Muscle layer of colon (tissue), 2 donors: ENCODE measurements at regions not wholly inside any gene's neighbourhood (a gene's known extent, or its start where the extent isn't known, plus 50 kb on each side); places are given as distances from the start of the nearest gene placed in this dataset.
A peak's percentile ranks its signal among the peaks of the same experiment; 100 is the strongest.

Experiments used
- H3K27ac ChIP-seq: one replicate; pipeline ENCODE4 v1.7.0; 2013; ENCODE audit warnings: low read depth, mild to moderate bottlenecking, low read length, moderate library complexity
- H3K27me3 ChIP-seq, 2 donors: one replicate each; pipeline ENCODE4 v1.7.0; 2013; ENCODE audit warnings: low read length in 2 of 2, mild to moderate bottlenecking in 2 of 2; ENCODE audit not compliant: insufficient read depth in 2 of 2, control insufficient read depth in 1 of 2
- H3K36me3 ChIP-seq: one replicate; pipeline ENCODE4 v1.7.0; 2013; ENCODE audit warnings: mild to moderate bottlenecking, low read length; ENCODE audit not compliant: insufficient read depth
- H3K4me1 ChIP-seq: one replicate; pipeline ENCODE4 v1.7.0; 2013; ENCODE audit warnings: mild to moderate bottlenecking, low read length; ENCODE audit not compliant: insufficient read depth
- H3K4me3 ChIP-seq, 2 donors: one replicate each; pipeline ENCODE4 v1.7.0; 2013; ENCODE audit warnings: low read length in 2 of 2, low read depth in 1 of 2, mild to moderate bottlenecking in 1 of 2, moderate library complexity in 1 of 2
- H3K9ac ChIP-seq: one replicate; pipeline ENCODE4 v1.7.0; 2013; ENCODE audit warnings: low read length
- H3K9me3 ChIP-seq: one replicate; pipeline ENCODE4 v1.7.0; 2013; ENCODE audit warnings: mild to moderate bottlenecking, low read length
- donor health status: abdominal sarcoma.
- donor health status: Adenocarcinoma of cecum.

DNA sequence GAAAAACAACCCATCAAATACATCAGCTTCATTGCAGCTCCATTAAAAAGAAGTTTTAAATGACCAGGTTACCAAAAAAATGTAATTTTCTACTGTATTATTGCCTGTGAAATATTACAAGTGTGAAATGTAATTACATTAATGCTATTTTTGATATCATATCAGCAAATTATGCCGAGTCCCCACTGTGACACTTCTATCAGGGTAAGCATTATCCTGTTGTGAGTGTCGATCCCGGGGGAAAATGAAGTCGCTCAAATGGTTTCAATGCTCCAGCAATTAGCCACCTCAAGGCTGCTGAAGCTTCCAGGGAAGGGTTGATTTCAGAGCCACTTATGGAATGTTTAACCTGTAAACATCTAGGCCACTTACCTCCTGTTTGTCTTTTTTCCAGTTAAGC is 70.4 kb downstream of the RCN1 start:
- Histone ChIP-seq H3K36me3 (no peaks in the 10 kb centered on the region), H3K9ac (no peak overlapping the region)

DNA sequence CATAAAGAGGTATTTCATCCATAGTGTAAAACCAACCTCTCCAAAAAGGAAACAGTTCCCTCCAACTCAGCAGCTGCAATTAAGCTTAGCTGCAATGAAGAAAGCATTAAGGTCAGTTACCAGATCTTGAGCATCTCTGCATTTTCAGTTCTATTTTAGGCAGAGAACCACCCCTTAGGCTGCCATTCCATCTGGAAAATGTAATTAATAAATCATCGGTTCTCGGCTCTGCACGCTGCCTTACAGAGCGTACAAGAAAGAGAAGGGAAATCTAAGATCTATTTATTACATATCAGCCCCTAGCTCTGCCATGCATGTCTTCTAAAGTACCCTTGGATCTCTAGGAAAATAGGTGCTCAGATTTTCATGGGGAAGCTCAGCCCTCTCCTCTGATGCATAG is 71.5 kb downstream of the RCN1 start:
- H3K4me3 ChIP-seq, result no peak overlapping the region
- H3K27me3 ChIP-seq, result no peaks in the 10 kb centered on the region
- no peak overlapping the region for H3K9ac ChIP-seq
- no peaks in the 10 kb centered on the region for H3K9me3 ChIP-seq
- no peak overlapping the region for H3K27ac ChIP-seq
- H3K36me3 ChIP-seq, result no peaks in the 10 kb centered on the region
- no peaks in the 10 kb centered on the region for H3K4me1 ChIP-seq

More for the DNA sequence above, 70.4 kb downstream of the RCN1 start:
- H3K27ac ChIP-seq, result no peak overlapping the region
- no peak overlapping the region for H3K4me3 ChIP-seq
- no peaks in the 10 kb centered on the region for H3K4me1 ChIP-seq
- no peaks in the 10 kb centered on the region for H3K27me3 ChIP-seq
- H3K9me3 ChIP-seq, result no peaks in the 10 kb centered on the region

DNA sequence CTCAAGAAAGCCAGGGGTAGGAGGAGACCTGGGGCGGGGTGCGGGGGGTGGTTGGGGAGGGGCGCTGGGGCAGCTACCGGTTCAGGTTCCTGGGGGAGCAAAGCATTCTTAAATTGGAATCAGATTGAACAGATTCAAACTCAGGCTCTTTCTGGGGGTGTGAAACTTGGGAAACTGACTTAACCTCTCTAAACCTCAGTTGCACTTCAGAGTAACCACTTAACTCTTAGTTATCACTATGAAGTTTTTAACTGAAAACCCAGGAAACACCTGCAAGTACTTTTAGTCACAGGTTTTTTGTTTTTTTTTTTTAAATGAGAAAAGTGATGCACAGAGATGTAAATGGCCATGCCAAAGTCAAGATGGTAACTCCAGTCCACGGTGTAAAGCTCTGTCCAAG is 72.0 kb downstream of the RCN1 start:
- H3K9ac ChIP-seq, result no peak overlapping the region
- no peak overlapping the region for H3K27ac ChIP-seq
- no peaks in the 10 kb centered on the region for H3K36me3 ChIP-seq
- no peaks in the 10 kb centered on the region for H3K4me1 ChIP-seq
- H3K4me3 ChIP-seq, result no peak overlapping the region
- H3K9me3 ChIP-seq, result no peaks in the 10 kb centered on the region
- H3K27me3 ChIP-seq, result no peaks in the 10 kb centered on the region

DNA sequence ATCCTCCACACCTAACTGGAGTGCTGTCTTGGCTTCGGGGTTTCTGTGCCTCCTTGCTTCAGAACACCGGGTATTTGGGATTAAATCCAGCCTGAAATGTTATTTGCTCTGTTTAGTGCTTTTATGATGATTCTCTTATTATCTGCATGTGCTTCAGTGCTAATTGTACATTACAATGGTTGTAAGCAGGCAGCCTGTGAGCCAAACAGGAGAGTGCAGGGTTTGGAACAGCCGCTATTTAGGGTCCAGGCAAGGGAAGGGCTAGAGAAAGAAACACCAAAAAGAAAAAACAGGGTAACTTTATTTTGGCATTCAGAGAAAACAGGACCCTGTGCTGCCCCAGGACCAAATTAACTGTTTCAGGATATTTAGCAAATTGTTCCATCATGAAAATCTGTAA is 72.7 kb downstream of the RCN1 start:
- H3K4me1 ChIP-seq, result no peaks in the 10 kb centered on the region
- no peaks in the 10 kb centered on the region for H3K9me3 ChIP-seq
- no peaks in the 10 kb centered on the region for H3K27me3 ChIP-seq
- H3K9ac ChIP-seq, result no peak overlapping the region
- no peak overlapping the region for H3K27ac ChIP-seq
- H3K36me3 ChIP-seq, result no peaks in the 10 kb centered on the region
- H3K4me3 ChIP-seq, result no peak overlapping the region

DNA sequence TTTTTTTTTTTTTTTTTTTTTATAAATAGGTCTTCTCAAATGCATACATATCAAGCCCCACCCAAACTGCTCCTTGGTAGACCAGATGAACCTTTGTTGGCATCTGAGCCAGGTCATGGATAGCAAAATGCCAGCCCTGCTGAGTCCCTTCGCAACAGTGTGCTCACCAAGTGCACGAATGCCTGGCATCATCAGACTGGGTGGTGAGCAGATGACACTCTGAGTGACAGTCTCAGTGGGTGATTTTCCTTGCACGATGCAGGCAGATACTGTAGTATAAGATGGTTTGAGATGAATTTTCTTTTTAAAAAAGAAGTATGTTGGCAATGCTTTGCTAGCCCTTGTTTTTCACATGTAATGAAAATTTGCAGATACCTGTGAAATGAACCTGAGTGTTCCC is 74.0 kb downstream of the RCN1 start:
- Histone ChIP-seq H3K27me3 (no peaks in the 10 kb centered on the region), H3K27ac (no peak overlapping the region), H3K9ac (no peak overlapping the region), H3K4me1 (no peaks in the 10 kb centered on the region), H3K9me3 (no peaks in the 10 kb centered on the region), H3K4me3 (no peak overlapping the region), H3K36me3 (no peaks in the 10 kb centered on the region)

DNA sequence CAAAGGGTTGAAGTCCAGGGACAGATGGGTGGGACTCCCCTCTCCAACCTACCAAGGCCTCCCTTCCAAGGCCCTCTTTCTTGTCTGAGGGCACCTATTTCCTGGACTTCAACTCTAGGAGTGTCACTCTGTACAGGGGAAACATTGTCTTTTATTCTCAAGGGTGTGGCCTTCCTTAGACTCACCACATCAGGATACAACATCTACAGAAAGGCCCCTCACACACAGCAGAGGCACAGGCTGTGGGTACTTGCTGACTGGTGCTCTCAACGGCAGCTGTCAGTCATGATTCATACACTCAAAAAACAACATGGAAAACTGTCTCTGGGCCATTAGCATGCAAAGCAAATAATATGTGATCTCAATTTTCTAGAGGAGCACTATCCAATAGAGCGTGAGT is 78.0 kb downstream of the RCN1 start:
- Histone ChIP-seq H3K4me3 (no peak overlapping the region), H3K36me3 (no peaks in the 10 kb centered on the region), H3K27me3 (no peaks in the 10 kb centered on the region), H3K9me3 (no peaks in the 10 kb centered on the region), H3K27ac (no peak overlapping the region), H3K4me1 (no peaks in the 10 kb centered on the region), H3K9ac (no peak overlapping the region)

DNA sequence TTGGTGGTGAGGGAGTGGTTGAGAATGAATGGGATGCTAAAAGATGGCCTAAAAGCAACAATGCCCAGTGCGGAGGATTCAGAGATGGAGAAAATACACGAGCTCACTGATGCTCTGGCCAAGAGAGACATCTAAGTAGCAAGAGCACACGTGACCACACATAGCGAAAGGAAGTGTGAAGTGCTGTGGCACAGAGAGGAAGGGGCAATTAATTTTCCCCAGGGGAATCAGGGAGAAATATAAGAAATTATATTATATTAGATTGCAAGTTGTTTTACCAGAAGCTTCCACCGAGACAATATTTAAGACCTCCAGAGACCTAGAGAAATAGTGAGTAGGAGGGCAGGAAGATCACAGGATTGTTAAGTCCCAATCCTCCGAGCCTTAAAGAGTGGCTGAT is 80.6 kb downstream of the RCN1 start:
- Histone ChIP-seq H3K9ac (no peak overlapping the region), H3K36me3 (no peaks in the 10 kb centered on the region), H3K27me3 (no peaks in the 10 kb centered on the region), H3K4me3 (no peak overlapping the region), H3K4me1 (no peaks in the 10 kb centered on the region), H3K9me3 (no peaks in the 10 kb centered on the region), H3K27ac (no peak overlapping the region)

DNA sequence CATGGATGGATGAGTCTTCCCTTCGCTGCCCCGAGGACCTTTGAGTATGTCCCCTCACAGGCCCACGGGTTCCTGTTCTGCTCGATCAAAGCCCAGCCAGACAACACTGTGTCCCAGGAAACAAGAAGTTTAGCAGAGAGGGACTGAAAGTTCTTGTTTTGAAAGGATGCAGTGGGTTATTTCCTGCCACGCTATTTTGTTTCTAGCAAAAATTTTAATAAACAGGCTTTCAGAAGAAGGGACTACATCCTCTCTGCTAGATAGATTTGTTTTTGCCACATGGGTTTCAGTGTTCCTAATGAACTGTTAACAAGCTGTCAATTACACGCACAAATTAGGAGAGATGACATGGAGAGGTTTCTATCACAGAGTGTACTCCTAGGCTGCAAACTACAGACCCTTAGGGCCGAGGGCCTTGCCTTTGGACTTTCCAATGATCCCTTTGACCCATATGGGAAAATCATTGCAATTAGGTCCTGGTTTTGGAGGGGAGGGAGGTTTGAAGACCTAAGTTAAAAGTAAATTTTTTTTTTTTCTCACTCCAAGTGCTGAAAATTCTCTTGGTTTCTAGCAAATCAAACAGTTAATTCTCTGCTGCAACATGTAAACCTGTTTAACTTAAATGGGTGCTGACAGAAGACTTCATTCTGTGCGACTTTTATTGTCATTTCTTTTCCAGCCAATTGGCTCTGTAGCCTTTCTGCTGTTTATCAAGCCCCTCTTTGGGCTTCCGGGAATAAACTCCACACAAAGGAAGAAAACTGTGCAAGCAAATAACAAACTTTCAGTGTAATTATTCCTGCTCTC is 81.4 kb downstream of the RCN1 start:
- Histone ChIP-seq H3K27me3 (no peaks in the 10 kb centered on the region), H3K9ac (no peak overlapping the region), H3K4me3 (peak overlapping the region in 1 of 2 donors; percentile 5), H3K4me1 (no peaks in the 10 kb centered on the region), H3K36me3 (no peaks in the 10 kb centered on the region), H3K27ac (no peak overlapping the region), H3K9me3 (no peaks in the 10 kb centered on the region)

DNA sequence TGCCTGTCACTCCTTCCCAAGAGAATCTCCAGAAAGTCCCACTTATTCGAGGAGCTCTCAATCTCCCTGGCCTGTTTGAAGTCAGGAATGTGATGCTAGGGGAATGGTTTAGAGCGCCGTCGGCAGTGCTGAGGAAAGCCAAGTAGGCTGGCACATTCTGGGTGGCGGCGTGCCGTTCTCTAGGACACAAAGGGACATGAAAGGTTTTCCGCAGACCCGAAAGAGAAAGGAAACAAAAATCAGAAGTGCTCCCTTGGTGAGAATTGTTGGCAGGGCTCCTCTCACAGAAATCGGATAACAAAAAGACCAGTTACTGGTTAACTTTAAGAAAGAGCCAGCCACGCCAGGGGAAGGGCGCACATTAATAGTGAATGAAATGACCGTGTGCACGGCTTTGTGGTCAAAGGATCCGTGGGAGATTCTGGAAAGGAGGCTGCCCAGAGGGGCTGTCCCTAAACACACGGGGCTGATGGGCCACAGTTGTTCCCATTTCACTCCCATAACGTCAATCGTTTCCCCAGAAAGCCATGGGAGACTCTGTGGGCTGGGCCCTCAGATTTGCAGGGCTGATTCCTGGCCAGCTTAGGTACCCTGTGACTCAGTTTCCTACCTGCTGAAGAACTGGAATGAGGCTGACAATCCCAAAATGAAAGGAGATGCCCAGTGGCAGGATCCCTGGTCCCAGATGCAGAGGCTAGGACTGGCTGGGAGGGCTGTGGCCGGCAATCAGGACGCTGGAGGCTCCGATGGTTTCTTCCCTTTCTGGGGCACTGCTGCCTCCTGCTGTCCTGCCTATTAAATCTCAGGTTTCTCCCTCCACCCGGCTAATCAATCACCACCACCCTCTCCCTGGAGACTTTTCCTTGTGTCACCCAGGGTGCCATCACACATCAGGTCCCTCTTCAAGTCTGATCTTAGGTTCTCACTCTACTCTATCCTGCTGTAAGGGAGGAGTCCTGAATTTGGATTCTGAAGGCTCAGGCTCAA is 82.3 kb downstream of the RCN1 start:
- no peak overlapping the region for H3K9ac ChIP-seq
- H3K9me3 ChIP-seq, result no peaks in the 10 kb centered on the region
- no peak overlapping the region for H3K27ac ChIP-seq
- H3K36me3 ChIP-seq, result no peaks in the 10 kb centered on the region
- H3K4me3 ChIP-seq, result peak overlapping the region in 1 of 2 donors; percentile 5
- H3K4me1 ChIP-seq, result no peaks in the 10 kb centered on the region
- H3K27me3 ChIP-seq, result no peaks in the 10 kb centered on the region

DNA sequence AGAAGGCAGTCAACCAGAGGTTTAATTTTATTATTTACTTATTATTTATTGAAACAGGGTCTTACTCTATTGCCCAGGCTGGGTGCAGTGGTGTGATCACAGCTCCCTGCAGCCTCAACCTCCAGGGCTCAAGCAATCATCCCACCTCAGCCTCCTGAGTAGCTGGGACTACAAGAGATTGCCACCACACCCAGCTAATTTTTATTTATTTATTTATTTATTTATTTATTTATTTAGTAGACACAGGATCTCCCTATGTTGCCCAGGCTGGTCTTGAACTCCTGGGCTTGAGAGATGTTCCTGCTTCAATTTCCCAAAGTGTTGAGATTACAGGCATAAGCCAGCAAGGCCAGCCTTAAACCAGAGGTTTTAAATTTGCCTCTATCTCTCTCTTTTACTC is 83.1 kb downstream of the RCN1 start:
- Histone ChIP-seq H3K4me1 (no peaks in the 10 kb centered on the region), H3K4me3 (no peak overlapping the region), H3K36me3 (no peaks in the 10 kb centered on the region), H3K27me3 (no peaks in the 10 kb centered on the region), H3K9ac (no peak overlapping the region), H3K9me3 (no peaks in the 10 kb centered on the region), H3K27ac (no peak overlapping the region)

DNA sequence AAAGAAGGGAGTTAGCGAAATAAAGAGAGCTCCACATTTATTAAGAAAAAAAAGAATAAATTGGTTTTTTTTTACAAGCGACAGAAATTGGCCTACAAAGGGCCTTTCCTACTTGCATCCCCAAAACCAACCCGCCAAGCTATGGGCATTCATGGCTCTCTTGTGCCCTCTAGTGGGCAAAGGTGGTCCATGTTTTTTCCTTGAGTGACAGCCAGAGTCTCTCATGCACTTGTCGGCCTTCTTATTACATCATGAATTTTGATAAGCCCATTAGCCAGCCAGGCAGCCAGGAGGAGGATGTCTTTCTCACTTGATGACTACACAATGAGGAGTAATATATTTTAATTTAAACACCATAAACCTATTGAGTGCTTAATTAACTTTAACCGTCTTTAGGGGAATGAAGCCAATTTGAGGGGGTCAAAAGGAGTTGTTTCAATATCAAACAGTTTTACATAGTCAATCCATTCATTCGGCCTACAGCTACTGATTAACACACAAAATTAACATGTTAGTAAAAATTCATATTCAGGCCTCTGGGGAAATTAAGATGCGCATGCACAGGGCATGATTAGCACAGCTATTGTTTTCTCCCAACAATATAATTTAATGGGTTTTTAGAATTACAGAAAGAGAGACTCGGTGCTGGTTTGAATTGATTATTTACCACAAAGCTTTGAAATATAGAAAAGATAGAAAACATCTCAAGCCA is 85.5 kb downstream of the RCN1 start:
- H3K9me3 ChIP-seq, result no peaks in the 10 kb centered on the region
- no peaks in the 10 kb centered on the region for H3K36me3 ChIP-seq
- H3K27ac ChIP-seq, result no peak overlapping the region
- no peak overlapping the region for H3K9ac ChIP-seq
- H3K4me3 ChIP-seq, result no peak overlapping the region
- H3K4me1 ChIP-seq, result no peaks in the 10 kb centered on the region
- H3K27me3 ChIP-seq, result no peaks in the 10 kb centered on the region
